ENCODE measurements at regions not wholly inside any gene's neighbourhood (a gene's known extent, or its start where the extent isn't known, plus 50 kb on each side); places are given as distances from the start of the nearest gene placed in this dataset.
"Not testable (repeated sequence)": the region's sequence is repeated elsewhere in the genome, so short reads cannot be mapped to it uniquely, and the experiment has no call there.

- peak; percentile 18 for TF ChIP-seq CTCF (IDR thresholded peaks at IDR 0.05; ENCODE audit: extremely low read depth, missing control alignments)
- no peak for DNase-seq (ENCODE audit: low spot score)
Observed at GRCh38 chr7:98755138-98755898, 114.5 kb downstream of the TMEM130 start.

- no peak for TF ChIP-seq CTCF (IDR thresholded peaks at IDR 0.05; ENCODE audit: extremely low read depth, missing control alignments)
Observed at GRCh38 chr7:98758157-98758556, 111.7 kb downstream of the TMEM130 start.

GRCh38 chr7:98760201-98760651 lies 109.6 kb downstream of the TMEM130 start:
- no peak for TF ChIP-seq CTCF (IDR thresholded peaks at IDR 0.05; ENCODE audit: extremely low read depth, missing control alignments)
- no peak for DNase-seq (ENCODE audit: low spot score)

More at GRCh38 chr7:98758157-98758556, 111.7 kb downstream of the TMEM130 start:
- DNase-seq (ENCODE audit: low spot score), result no peak

- DNase-seq (ENCODE audit: low spot score), result no peak
- TF ChIP-seq CTCF (IDR thresholded peaks at IDR 0.05; ENCODE audit: extremely low read depth, missing control alignments), result no peak
Observed at GRCh38 chr7:98761225-98761624, 108.6 kb downstream of the TMEM130 start.

- TF ChIP-seq CTCF (IDR thresholded peaks at IDR 0.05; ENCODE audit: extremely low read depth, missing control alignments), result no peak
Observed at GRCh38 chr7:98762620-98763019, 107.2 kb downstream of the TMEM130 start.

GRCh38 chr7:98763441-98763840 lies 106.4 kb downstream of the TMEM130 start:
- no peak for DNase-seq (ENCODE audit: low spot score)
- TF ChIP-seq CTCF (IDR thresholded peaks at IDR 0.05; ENCODE audit: extremely low read depth, missing control alignments), result no peak

More at GRCh38 chr7:98762620-98763019, 107.2 kb downstream of the TMEM130 start:
- DNase-seq (ENCODE audit: low spot score), result no peak

- no peak for TF ChIP-seq CTCF (IDR thresholded peaks at IDR 0.05; ENCODE audit: extremely low read depth, missing control alignments)
- no peak for DNase-seq (ENCODE audit: low spot score)
Observed at GRCh38 chr7:98764946-98765345, 104.9 kb downstream of the TMEM130 start.

- DNase-seq (ENCODE audit: low spot score), result not testable (repeated sequence)
Observed at GRCh38 chr7:98770085-98770484, 99.7 kb downstream of the TMEM130 start.
